SK-N-SH (cell line): ENCODE measurements at regions not wholly inside any gene's neighbourhood (a gene's known extent, or its start where the extent isn't known, plus 50 kb on each side); places are given as distances from the start of the nearest gene placed in this dataset.

Source experiments
- CTCF ChIA-PET: fragments of 300-600, 350-600 bp; formaldehyde crosslinking; extraction: SDS; loops from one replicate; lab custom pipeline; 2021; lab: Yijun Ruan, JAX
- POLR2A ChIA-PET: fragments of 350-600 bp; sonication (Branson Sonifier 250); formaldehyde crosslinking; extraction: SDS; loops from one replicate; lab custom pipeline; 2020; ENCODE audit warnings: antibody characterized with exemption, inconsistent platforms; lab: Yijun Ruan, JAX
- DNase-seq: peaks from one replicate; pipeline ENCODE4 v3.0.0; 2012
- H2AFZ ChIP-seq: fragments of 200-600 bp; sonication (generic); 2 replicates; pipeline ENCODE4 v1.8.1; 2016; ENCODE audit warnings: antibody characterized with exemption, mild to moderate bottlenecking, low read depth
- H3F3A ChIP-seq: fragments of 200-600 bp; sonication (generic); replicated peaks from 2 replicates; pipeline ENCODE3; 2016; ENCODE audit warnings: antibody characterized with exemption, mild to moderate bottlenecking; ENCODE audit not compliant: insufficient read depth
- H3K27ac ChIP-seq, 2 experiments: fragments of 200-500 bp in 1 of 2; fragments of 200-600 bp in 1 of 2; sonication (Bioruptor generic) in 1 of 2; sonication (generic), shearing (Covaris generic) in 1 of 2; 2 replicates each; pipeline versions ENCODE4 v1.5.1 to v1.6.1; 2014 to 2016; ENCODE audit warnings: low read depth in 2 of 2, inconsistent platforms in 1 of 2, low read length in 1 of 2, mild to moderate bottlenecking in 1 of 2, mixed read lengths in 1 of 2
- H3K27me3 ChIP-seq: fragments of 200-600 bp; sonication (generic), shearing (Covaris generic); 2 replicates; pipeline ENCODE4 v1.6.1; 2016; ENCODE audit warnings: mixed run types; ENCODE audit not compliant: insufficient read depth
- H3K36me3 ChIP-seq, 2 experiments: fragments of 200-500 bp in 1 of 2; fragments of 200-600 bp in 1 of 2; sonication (Bioruptor generic) in 1 of 2; sonication (generic) in 1 of 2; replicated peaks in 1 of 2; 2 replicates each; pipeline versions ENCODE3 to v1.5.1; 2014 to 2016; ENCODE audit warnings: low read length in 1 of 2, mild to moderate bottlenecking in 1 of 2; ENCODE audit not compliant: insufficient read depth in 2 of 2, control insufficient read depth in 1 of 2
- H3K4me1 ChIP-seq, 2 experiments: fragments of 200-500 bp in 1 of 2; fragments of 200-600 bp in 1 of 2; sonication (Bioruptor generic) in 1 of 2; sonication (generic), shearing (Covaris generic) in 1 of 2; 2 replicates each; pipeline versions ENCODE4 v1.5.1 to v1.6.1; 2014 to 2016; ENCODE audit warnings: low read depth in 1 of 2, low read length in 1 of 2, mixed run types in 1 of 2; ENCODE audit not compliant: insufficient read depth in 2 of 2, control insufficient read depth in 1 of 2
- H3K4me2 ChIP-seq: fragments of 200-600 bp; sonication (generic), shearing (Covaris generic); 2 replicates; pipeline ENCODE4 v1.6.1; 2017; ENCODE audit warnings: mixed run types
- H3K4me3 ChIP-seq, 2 experiments: fragments of 200-500 bp in 1 of 2; fragments of 200-600 bp in 1 of 2; sonication (Bioruptor generic) in 1 of 2; sonication (generic), shearing (Covaris generic) in 1 of 2; 2 replicates each; pipeline versions ENCODE4 v1.5.1 to v1.8.1; 2014 to 2016; ENCODE audit warnings: low read depth in 2 of 2, inconsistent platforms in 1 of 2, low read length in 1 of 2, mild to moderate bottlenecking in 1 of 2, mixed read lengths in 1 of 2, moderate library complexity in 1 of 2
- H3K79me2 ChIP-seq: fragments of 200-600 bp; sonication (generic); 2 replicates; pipeline ENCODE4 v1.8.1; 2017; ENCODE audit warnings: mild to moderate bottlenecking; ENCODE audit not compliant: insufficient read depth
- H3K9ac ChIP-seq: fragments of 200-600 bp; sonication (generic); 2 replicates; pipeline ENCODE4 v1.6.1; 2017; ENCODE audit warnings: mixed run types
- H3K9me2 ChIP-seq: fragments of 200-600 bp; sonication (generic); 2 replicates; pipeline ENCODE4 v1.6.1; 2017; ENCODE audit warnings: mixed run types
- H3K9me3 ChIP-seq: fragments of 200-600 bp; sonication (generic); 2 replicates; pipeline ENCODE4 v1.6.1; 2017; ENCODE audit warnings: mixed run types, mild to moderate bottlenecking, moderate library complexity
- H4K20me1 ChIP-seq: fragments of 200-600 bp; sonication (generic); 2 replicates; pipeline ENCODE4 v1.6.1; 2017; ENCODE audit warnings: mild to moderate bottlenecking, mixed run types; ENCODE audit not compliant: insufficient read depth
- CHD2 ChIP-seq: fragments of 150-350 bp; IDR thresholded peaks from 2 replicates; pipeline ENCODE4 v1.6.1; 2018; ENCODE audit warnings: low read length; ENCODE audit not compliant: partially characterized antibody
- ELF1 ChIP-seq: IDR thresholded peaks from 2 replicates; pipeline ENCODE4 v1.4.0; 2012
- EP300 ChIP-seq, 2 experiments: IDR thresholded peaks; 2 replicates each; pipeline versions ENCODE4 v1.4.0 to v1.6.1; 2012; ENCODE audit warnings: borderline replicate concordance in 1 of 2, low read depth in 1 of 2, low read length in 1 of 2
- EZH2phosphoT487 ChIP-seq: fragments of 200-600 bp; sonication (generic); IDR thresholded peaks from 2 replicates; pipeline ENCODE4 v1.6.1; 2017; ENCODE audit warnings: low read depth, mixed run types, mild to moderate bottlenecking, antibody characterized with exemption, moderate library complexity, borderline replicate concordance
- FOSL2 ChIP-seq: IDR thresholded peaks from 2 replicates; pipeline ENCODE4 v1.4.0; 2012; ENCODE audit warnings: low read depth, mild to moderate bottlenecking, moderate library complexity, borderline replicate concordance
- FOXJ3 ChIP-seq: sonication (generic); formaldehyde crosslinking; IDR thresholded peaks from 2 replicates; pipeline ENCODE4 v1.5.1; 2020; ENCODE audit warnings: mild to moderate bottlenecking, missing genetic modification reagents
- FOXM1 ChIP-seq: IDR thresholded peaks from 2 replicates; pipeline ENCODE4 v1.4.0; 2012; ENCODE audit warnings: low read depth, mild to moderate bottlenecking
- JUND ChIP-seq: IDR thresholded peaks from 2 replicates; pipeline ENCODE4 v1.4.0; 2012
- MEF2A ChIP-seq: IDR thresholded peaks from 2 replicates; pipeline ENCODE4 v1.4.0; 2012; ENCODE audit warnings: low read depth, borderline replicate concordance
- MXI1 ChIP-seq: IDR thresholded peaks from 2 replicates; pipeline ENCODE4 v1.6.1; 2012; ENCODE audit warnings: mild to moderate bottlenecking, low read depth, low read length, improper control_type of control experiment
- POLR2AphosphoS5 ChIP-seq: IDR thresholded peaks from 2 replicates; pipeline ENCODE4 v1.6.1; 2012; ENCODE audit warnings: low read depth, low read length
- RAD21 ChIP-seq: IDR thresholded peaks from 2 replicates; pipeline ENCODE4 v1.6.1; 2012; ENCODE audit warnings: mild to moderate bottlenecking, low read length
- RCOR1 ChIP-seq: fragments of 150-350 bp; IDR thresholded peaks from 2 replicates; pipeline ENCODE4 v1.6.1; 2017; ENCODE audit warnings: antibody characterized with exemption, low read length
- REST ChIP-seq: IDR thresholded peaks from 2 replicates; pipeline ENCODE4 v1.6.1; 2012; ENCODE audit warnings: mild to moderate bottlenecking, low read depth, low read length, moderate library complexity
- RFX5 ChIP-seq: IDR thresholded peaks from 2 replicates; pipeline ENCODE4 v1.6.1; 2012; ENCODE audit warnings: mild to moderate bottlenecking, improper control_type of control experiment, low read length
- SIN3A ChIP-seq: IDR thresholded peaks from 2 replicates; pipeline ENCODE4 v1.6.1; 2012; ENCODE audit warnings: low read depth, mild to moderate bottlenecking, low read length, moderate library complexity, borderline replicate concordance
- SMC3 ChIP-seq: IDR thresholded peaks from 2 replicates; pipeline ENCODE4 v1.6.1; 2012; ENCODE audit warnings: low read depth, low read length, improper control_type of control experiment
- TCF12 ChIP-seq: IDR thresholded peaks from 2 replicates; pipeline ENCODE4 v1.4.0; 2012
- TEAD4 ChIP-seq: IDR thresholded peaks from 2 replicates; pipeline ENCODE4 v1.4.0; 2012; ENCODE audit warnings: mild to moderate bottlenecking, borderline replicate concordance; ENCODE audit not compliant: insufficient read depth
- TF ChIP-seq, protein P1 (sequence below): IDR thresholded peaks from 2 replicates; pipeline ENCODE4 v1.4.0; 2012; ENCODE audit warnings: low read depth, borderline replicate concordance

DNA sequence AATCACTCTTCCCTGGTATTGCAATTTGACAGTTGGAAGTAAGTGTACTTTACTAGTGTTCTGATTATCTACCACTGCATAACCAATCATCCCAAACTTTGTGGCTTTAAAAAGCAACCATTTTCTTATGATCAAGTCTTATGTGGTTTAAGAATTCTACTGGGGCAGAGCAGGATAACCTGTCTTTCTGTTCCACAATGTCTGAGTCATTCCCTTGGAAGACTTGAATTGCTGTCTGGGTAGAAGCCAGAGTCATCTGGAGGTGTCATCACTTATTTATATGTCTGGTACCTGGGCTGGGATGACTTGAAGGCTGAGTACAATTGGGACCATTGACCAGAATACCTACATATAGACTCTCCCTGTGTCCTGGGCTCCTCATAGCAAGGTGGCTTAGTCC is 644.3 kb downstream of the HDGFL1 start:
- H3K4me3 ChIP-seq, result no peak overlapping the region
- H3K4me1 ChIP-seq, result peaks cover 0 to 2% of the 10 kb centered on the region in 2 experiments; a peak in 1 of 4 replicates
- ChIA-PET POLR2A (no interaction called here), CTCF (no interaction called here)
- no peaks in the 10 kb centered on the region for H3K27me3 ChIP-seq
- H3F3A ChIP-seq, result no peaks in the 10 kb centered on the region
- H3K36me3 ChIP-seq, result no peaks in the 10 kb centered on the region
- H2AFZ ChIP-seq, result no peak overlapping the region
- no peak overlapping the region for H3K27ac ChIP-seq
- no peak overlapping the region for H3K9ac ChIP-seq
- H3K9me2 ChIP-seq, result no peaks in the 10 kb centered on the region
- TF ChIP-seq SMC3, result no peak
- TF ChIP-seq FOXJ3, result no peak
- no peak for TF ChIP-seq ELF1
- TF ChIP-seq MEF2A, result no peak
- no peak for TF ChIP-seq EP300 (IDR thresholded peaks at IDR 0.05; ENCODE audit: borderline replicate concordance in 1 of 2, low read depth in 1 of 2, low read length in 1 of 2)
- TF ChIP-seq FOSL2, result no peak
- TF ChIP-seq JUND, result no peak
- TF ChIP-seq MXI1, result no peak
- no peak for TF ChIP-seq RFX5
- TF ChIP-seq RAD21, result no peak
- no peak for TF ChIP-seq TEAD4
- no peak for TF ChIP-seq SIN3A
- TF ChIP-seq EZH2phosphoT487, result no peak
- no peak for TF ChIP-seq TCF12
- TF ChIP-seq, protein P1, sequence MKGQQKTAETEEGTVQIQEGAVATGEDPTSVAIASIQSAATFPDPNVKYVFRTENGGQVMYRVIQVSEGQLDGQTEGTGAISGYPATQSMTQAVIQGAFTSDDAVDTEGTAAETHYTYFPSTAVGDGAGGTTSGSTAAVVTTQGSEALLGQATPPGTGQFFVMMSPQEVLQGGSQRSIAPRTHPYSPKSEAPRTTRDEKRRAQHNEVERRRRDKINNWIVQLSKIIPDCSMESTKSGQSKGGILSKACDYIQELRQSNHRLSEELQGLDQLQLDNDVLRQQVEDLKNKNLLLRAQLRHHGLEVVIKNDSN, result no peak
- TF ChIP-seq FOXM1, result no peak
- no peak for TF ChIP-seq CHD2
- no peak for TF ChIP-seq POLR2AphosphoS5
- no peak for TF ChIP-seq RCOR1
- no peak for TF ChIP-seq REST
- no peaks in the 10 kb centered on the region for H4K20me1 ChIP-seq
- H3K9me3 ChIP-seq, result no peaks in the 10 kb centered on the region
- no peak for DNase-seq
- no peaks in the 10 kb centered on the region for H3K79me2 ChIP-seq
- no peak overlapping the region for H3K4me2 ChIP-seq
